Nephron (organoid): ENCODE measurements at regions not wholly inside any gene's neighbourhood (a gene's known extent, or its start where the extent isn't known, plus 50 kb on each side); places are given as distances from the start of the nearest gene placed in this dataset.

Experiments
- H3K27ac Mint-ChIP-seq, 3 experiments: 2 replicates each; pipeline ENCODE4 v1.8.0; 2020; ENCODE audit warnings: mixed read lengths in 3 of 3, mild to moderate bottlenecking in 2 of 3, moderate library complexity in 1 of 3
- H3K27me3 Mint-ChIP-seq: 2 replicates; pipeline ENCODE4 v1.8.0; 2021; ENCODE audit warnings: low read depth, mild to moderate bottlenecking, moderate library complexity, mixed read lengths
- H3K36me3 Mint-ChIP-seq: 2 replicates; pipeline ENCODE4 v1.8.0; 2020; ENCODE audit warnings: low read depth, mixed read lengths
- H3K4me1 Mint-ChIP-seq: 2 replicates; pipeline ENCODE4 v1.8.0; 2020; ENCODE audit warnings: mixed read lengths
- H3K4me3 Mint-ChIP-seq, 3 experiments: 2 replicates each; pipeline ENCODE4 v1.8.0; 2020; ENCODE audit warnings: mild to moderate bottlenecking in 3 of 3, mixed read lengths in 3 of 3, moderate library complexity in 2 of 3
- H3K9me3 Mint-ChIP-seq: 2 replicates; pipeline ENCODE4 v1.8.0; 2020; ENCODE audit warnings: mixed read lengths
- TF ChIP-seq, protein P1 (sequence below), 3 experiments: fragments of 200-600 bp; sonication (generic); IDR thresholded peaks; one replicate each; pipeline ENCODE4 v1.5.0; 2021; ENCODE audit warnings: antibody characterized with exemption in 3 of 3; ENCODE audit not compliant: unreplicated experiment in 3 of 3

DNA sequence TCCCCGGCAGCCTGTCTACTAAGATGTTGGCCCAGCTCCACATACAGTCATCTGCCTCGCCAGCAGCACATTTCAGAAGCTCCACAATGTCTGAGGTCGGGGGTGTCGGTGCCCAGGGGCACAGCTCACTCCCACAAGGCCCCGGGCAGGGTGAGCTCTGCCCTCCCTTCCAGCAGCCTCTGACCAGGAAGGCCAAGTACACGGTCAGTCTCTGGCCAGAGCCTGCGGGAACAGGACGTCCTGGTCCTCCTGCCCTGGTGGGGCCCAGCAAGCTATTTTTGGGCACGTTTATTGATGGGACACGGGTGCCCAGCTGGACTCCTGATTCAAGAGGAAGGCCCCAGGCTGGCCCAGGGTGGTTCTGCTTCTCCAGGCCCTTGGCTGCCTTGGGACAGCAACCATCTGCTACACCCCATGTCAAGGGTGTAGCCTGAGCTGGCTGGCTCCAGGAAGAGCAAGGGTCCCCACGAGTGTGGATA lies 114.9 kb upstream of the PTPN1 start:
- no peak overlapping the region for H3K4me3 Mint-ChIP-seq
- TF ChIP-seq, protein P1, sequence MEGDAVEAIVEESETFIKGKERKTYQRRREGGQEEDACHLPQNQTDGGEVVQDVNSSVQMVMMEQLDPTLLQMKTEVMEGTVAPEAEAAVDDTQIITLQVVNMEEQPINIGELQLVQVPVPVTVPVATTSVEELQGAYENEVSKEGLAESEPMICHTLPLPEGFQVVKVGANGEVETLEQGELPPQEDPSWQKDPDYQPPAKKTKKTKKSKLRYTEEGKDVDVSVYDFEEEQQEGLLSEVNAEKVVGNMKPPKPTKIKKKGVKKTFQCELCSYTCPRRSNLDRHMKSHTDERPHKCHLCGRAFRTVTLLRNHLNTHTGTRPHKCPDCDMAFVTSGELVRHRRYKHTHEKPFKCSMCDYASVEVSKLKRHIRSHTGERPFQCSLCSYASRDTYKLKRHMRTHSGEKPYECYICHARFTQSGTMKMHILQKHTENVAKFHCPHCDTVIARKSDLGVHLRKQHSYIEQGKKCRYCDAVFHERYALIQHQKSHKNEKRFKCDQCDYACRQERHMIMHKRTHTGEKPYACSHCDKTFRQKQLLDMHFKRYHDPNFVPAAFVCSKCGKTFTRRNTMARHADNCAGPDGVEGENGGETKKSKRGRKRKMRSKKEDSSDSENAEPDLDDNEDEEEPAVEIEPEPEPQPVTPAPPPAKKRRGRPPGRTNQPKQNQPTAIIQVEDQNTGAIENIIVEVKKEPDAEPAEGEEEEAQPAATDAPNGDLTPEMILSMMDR (IDR thresholded peaks at IDR 0.05; ENCODE audit: unreplicated experiment in 3 of 3), result no peak
- H3K36me3 Mint-ChIP-seq, result no peaks in the 10 kb centered on the region
- no peak overlapping the region for H3K27ac Mint-ChIP-seq
- peaks cover 32% of the 10 kb centered on the region for H3K27me3 Mint-ChIP-seq
- peaks cover 18% of the 10 kb centered on the region for H3K4me1 Mint-ChIP-seq
- H3K9me3 Mint-ChIP-seq, result no peaks in the 10 kb centered on the region

DNA sequence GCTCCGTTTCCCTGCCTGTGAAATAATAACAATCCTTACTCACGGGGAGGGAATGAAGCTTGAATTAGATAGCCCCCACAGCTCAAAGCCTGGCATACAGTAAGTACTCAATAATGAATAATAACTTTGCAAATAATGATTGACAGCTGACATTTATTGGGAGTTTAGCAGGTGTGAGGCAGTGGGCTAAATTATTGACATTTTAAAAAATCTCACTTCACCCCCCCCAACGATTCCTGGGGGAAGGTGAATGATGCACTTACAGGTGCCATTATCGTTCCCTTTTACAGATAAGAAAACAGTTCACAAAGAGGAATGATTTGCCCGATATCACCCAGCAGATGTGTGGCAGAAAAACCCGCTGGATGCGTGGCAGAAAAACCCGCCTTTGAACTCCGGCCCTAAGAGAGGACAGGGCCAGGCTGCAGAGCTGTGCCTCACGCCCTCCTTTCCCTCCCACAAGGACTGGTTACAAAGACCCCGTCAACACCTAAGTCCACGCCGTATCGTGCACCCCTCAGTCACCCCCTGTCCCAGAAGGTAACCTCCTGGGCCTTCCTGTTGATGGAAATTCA lies 114.2 kb upstream of the PTPN1 start:
- TF ChIP-seq, protein P1 (IDR thresholded peaks at IDR 0.05; ENCODE audit: unreplicated experiment in 3 of 3), result no peak
- Mint-ChIP-seq H3K4me1 (peaks cover 18% of the 10 kb centered on the region), H3K9me3 (no peaks in the 10 kb centered on the region), H3K27me3 (peaks cover 38% of the 10 kb centered on the region), H3K27ac (no peak overlapping the region), H3K36me3 (no peaks in the 10 kb centered on the region), H3K4me3 (no peak overlapping the region)

DNA sequence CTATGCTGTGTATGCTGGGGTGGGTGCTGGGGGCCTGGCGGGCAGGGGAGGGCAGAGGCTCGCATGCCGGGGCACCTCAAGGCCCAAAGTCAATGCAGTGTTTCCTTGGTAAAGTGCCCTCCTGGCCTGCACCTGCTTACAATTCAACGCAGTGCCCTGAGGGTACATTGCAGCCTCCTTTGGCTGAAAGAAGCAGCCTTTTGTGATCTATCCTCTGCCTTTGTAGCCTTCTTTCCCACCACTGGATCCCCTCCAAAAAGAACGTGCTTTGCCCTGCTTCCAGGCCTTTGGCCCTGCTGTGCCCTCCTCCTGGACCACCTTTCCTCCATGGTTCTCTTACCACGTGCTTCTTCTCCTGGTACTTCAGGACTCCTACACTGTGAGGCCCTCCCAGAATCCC lies 113.6 kb upstream of the PTPN1 start:
- Mint-ChIP-seq H3K27me3 (peaks cover 38% of the 10 kb centered on the region), H3K4me1 (peaks cover 18% of the 10 kb centered on the region), H3K36me3 (no peaks in the 10 kb centered on the region), H3K9me3 (no peaks in the 10 kb centered on the region), H3K4me3 (no peak overlapping the region), H3K27ac (peak overlapping the region in 1 of 3 experiments; percentile 43)
- TF ChIP-seq, protein P1 (IDR thresholded peaks at IDR 0.05; ENCODE audit: unreplicated experiment in 3 of 3), result no peak

DNA sequence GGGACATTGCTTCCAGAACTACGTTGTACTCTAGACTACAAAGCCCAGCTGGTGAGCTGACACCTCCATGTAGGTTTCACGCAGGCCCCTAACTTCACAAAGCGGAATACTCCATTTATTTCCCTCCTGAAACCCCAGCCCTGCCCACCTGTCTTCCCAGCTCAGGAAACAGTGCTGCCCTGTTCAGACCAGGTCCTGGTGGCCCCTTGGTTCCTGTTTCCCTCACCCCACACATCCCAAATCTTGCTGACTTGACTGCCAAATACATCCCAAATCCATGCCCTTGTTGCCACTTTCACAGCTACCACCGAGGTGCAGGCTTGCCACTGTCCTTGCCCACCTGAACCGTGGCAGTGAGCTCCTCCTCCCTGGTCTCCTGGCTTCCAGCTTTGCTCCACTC lies 113.1 kb upstream of the PTPN1 start:
- Mint-ChIP-seq H3K36me3 (no peaks in the 10 kb centered on the region), H3K4me3 (no peak overlapping the region), H3K4me1 (peaks cover 18% of the 10 kb centered on the region), H3K27me3 (peaks cover 38% of the 10 kb centered on the region), H3K9me3 (no peaks in the 10 kb centered on the region), H3K27ac (peak overlapping the region in 1 of 3 experiments; percentile 43)
- TF ChIP-seq, protein P1 (IDR thresholded peaks at IDR 0.05; ENCODE audit: unreplicated experiment in 3 of 3), result no peak

DNA sequence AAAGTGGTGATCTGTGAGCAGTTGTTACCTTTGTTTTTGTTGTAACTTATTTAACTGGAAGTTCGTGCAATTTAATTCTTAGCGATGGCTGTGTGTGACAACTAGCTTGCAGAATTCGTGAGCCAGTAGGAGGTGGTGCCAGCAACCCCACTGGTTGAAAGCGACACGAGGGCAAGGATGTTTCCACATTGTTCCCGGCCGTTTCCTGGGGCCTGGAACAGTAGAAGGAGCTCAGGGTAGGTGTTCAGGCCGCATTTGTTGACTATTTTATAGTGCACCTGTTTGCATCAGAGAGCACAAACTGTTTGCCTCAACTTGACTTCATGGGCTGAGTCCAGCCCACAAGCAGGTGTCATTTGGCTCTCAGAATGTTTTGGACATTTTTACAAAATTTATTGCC lies 112.1 kb upstream of the PTPN1 start:
- Mint-ChIP-seq H3K27ac (peak overlapping the region in 1 of 3 experiments; percentile 30), H3K36me3 (no peaks in the 10 kb centered on the region), H3K4me3 (no peak overlapping the region), H3K4me1 (peaks cover 18% of the 10 kb centered on the region), H3K27me3 (peaks cover 38% of the 10 kb centered on the region), H3K9me3 (no peaks in the 10 kb centered on the region)
- TF ChIP-seq, protein P1 (IDR thresholded peaks at IDR 0.05; ENCODE audit: unreplicated experiment in 3 of 3), result no peak

DNA sequence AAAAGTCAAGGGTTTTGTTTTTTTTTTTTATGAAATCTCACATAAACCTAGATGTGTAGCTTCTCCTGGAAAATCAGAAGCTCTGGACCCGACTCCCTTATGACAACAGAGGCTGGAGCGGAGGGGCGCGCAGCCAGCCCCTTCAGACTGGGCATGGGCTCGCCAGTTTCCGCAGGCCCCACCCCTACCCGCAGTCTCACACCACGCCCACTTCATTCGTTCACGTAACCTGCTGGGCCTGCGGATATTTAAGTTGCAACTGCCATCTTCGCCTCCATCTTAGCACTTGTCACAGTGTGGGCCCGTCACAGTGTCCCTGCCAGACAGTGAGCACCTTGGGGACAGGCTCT lies 111.7 kb upstream of the PTPN1 start:
- Mint-ChIP-seq H3K9me3 (no peaks in the 10 kb centered on the region), H3K4me3 (no peak overlapping the region), H3K4me1 (peaks cover 18% of the 10 kb centered on the region), H3K27ac (no peak overlapping the region), H3K36me3 (no peaks in the 10 kb centered on the region), H3K27me3 (peaks cover 38% of the 10 kb centered on the region)
- TF ChIP-seq, protein P1 (IDR thresholded peaks at IDR 0.05; ENCODE audit: unreplicated experiment in 3 of 3), result no peak
